ENCODE measurements at regions not wholly inside any gene's neighbourhood (a gene's known extent, or its start where the extent isn't known, plus 50 kb on each side); places are given as distances from the start of the nearest gene placed in this dataset.
A peak's percentile ranks its signal among the peaks of the same experiment; 100 is the strongest.

DNA sequence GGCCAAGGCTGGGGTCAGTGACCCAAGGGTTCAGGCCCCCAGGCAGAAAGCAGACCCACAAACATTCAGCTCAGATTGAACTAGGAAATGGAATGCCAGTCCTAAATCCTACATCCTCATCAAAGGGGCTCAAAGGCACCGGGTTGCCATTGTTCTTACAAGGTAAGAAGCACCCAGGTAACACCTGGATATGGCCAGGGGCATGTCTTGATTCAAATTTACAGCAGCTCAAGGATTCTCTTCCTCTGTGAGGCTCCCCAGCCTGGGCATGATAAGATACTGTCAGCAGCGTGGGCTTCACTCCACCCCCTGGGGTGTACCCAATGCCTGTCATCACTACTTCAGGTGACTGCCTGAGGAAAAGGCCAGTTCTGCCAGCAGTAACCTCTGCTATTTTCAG, 92.1 kb upstream of the FSTL4 start:
- Histone ChIP-seq H3K27ac (no peak overlapping the region), H3K36me3 (no peaks in the 10 kb centered on the region), H3K9me3 (replicated peaks in 1 of 11) (no peaks in the 10 kb centered on the region), H3K27me3 (no peaks in the 10 kb centered on the region), H4K20me1 (no peaks in the 10 kb centered on the region), H3K9ac (no peak overlapping the region), H3K4me2 (no peak overlapping the region), H3K4me3 (no peak overlapping the region), H3K4me1 (no peaks in the 10 kb centered on the region)
- no peak for TF ChIP-seq Cebpa-rat (IDR thresholded peaks at IDR 0.05)

DNA sequence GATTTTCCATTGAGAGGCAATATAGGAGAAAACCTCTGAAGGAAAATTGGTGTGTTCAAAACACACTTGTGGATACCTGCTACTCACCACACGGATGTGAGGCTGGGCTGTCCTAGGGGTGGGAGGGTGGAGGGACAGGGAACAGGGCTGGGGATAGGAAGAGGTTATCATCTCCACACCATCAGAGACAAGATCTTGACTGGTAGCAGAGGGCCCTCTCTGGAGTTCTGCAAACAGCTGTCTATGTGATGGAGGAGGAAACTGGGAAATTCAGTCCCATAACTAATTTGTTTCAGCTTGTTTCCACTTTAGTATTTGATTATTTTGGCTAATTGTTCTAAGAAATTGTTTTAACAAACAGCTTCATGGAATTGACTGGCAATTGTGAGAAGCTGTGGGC, 91.6 kb upstream of the FSTL4 start:
- Histone ChIP-seq H3K9ac (no peak overlapping the region), H3K36me3 (no peaks in the 10 kb centered on the region), H3K4me2 (no peak overlapping the region), H3K4me3 (no peak overlapping the region), H3K9me3 (replicated peaks in 1 of 11) (no peaks in the 10 kb centered on the region), H3K27ac (no peak overlapping the region), H4K20me1 (no peaks in the 10 kb centered on the region), H3K4me1 (no peaks in the 10 kb centered on the region), H3K27me3 (no peaks in the 10 kb centered on the region)
- TF ChIP-seq Cebpa-rat (IDR thresholded peaks at IDR 0.05), result no peak

DNA sequence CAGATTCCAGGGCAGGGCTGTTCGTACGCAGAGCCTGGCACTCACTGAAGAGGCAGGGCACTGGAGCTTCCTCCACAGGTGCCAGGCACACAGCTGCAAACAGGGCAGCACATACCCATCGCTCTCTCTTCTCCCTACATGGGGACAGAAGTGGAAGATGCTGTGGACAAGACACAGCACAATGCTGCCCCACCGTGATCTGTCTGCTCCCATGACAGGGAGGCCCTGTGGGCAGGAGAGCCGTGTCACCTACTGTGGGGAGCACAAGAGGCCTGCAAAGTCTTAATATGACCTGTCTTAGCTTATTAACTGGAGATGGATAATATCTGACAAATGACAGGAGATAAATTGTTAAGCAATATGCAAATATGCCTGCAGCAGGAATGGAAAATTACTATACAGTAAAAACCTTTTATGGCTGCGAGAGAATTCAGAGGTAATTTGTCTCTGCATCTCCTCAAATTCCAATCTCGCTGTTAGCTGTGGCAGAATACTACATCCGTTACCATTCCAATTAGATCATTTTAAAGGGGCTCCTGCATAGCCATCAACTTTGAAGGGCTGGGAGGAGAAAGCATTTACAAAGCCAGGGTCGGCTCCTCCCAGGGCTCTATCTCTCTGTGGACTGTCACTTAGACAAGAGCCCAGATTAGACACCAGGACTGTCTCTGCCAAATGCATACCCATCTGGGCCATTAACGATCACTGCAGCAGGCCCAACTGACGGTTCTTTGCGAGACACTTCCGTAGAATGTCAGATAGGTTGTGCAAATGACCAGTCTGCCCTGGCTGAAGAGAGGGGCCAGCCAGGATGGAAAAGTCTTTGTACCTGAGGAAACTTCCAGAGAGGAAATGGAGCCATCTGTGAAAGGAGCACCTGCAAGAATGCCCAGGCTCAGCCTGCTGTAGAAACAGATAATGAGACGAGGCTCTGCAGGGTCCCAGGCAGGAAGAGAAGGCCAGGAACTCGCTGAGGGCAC, 90.7 kb upstream of the FSTL4 start:
- Histone ChIP-seq H3K4me2 (no peak overlapping the region), H3K36me3 (no peaks in the 10 kb centered on the region), H4K20me1 (no peaks in the 10 kb centered on the region), H3K9me3 (replicated peaks in 1 of 11) (no peaks in the 10 kb centered on the region), H3K27me3 (no peaks in the 10 kb centered on the region), H3K27ac (no peak overlapping the region), H3K4me1 (peaks cover 0 to 4% (median 3%) of the 10 kb centered on the region in 10 experiments; a peak in 11 of 20 replicates), H3K4me3 (no peak overlapping the region), H3K9ac (no peak overlapping the region)
- TF ChIP-seq Cebpa-rat (IDR thresholded peaks at IDR 0.05), result no peak

DNA sequence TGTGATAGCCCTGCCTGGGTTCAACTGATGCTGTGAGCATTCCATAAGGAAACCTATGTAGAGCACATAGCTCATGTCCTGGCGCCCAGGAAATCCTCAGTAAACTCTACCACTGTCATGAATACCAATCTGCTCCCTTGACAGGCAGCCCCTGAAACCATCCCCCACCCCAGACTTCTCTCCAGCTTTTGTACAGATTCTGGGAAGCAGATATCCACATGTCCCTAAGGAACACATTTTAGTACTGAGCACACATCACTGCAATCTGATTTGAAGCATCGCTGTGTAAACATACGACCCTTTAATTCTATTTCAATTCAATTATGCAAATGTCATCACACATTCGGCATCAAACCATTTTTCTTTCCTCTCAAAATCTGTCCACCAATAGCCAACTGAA, 89.5 kb upstream of the FSTL4 start:
- Histone ChIP-seq H3K9me3 (replicated peaks in 1 of 11) (no peaks in the 10 kb centered on the region), H3K36me3 (no peaks in the 10 kb centered on the region), H3K27ac (no peak overlapping the region), H3K4me3 (no peak overlapping the region), H4K20me1 (no peaks in the 10 kb centered on the region), H3K4me1 (peaks cover 0 to 10% (median 8%) of the 10 kb centered on the region in 10 experiments; a peak in 11 of 20 replicates), H3K4me2 (no peak overlapping the region), H3K27me3 (no peaks in the 10 kb centered on the region), H3K9ac (no peak overlapping the region)
- no peak for TF ChIP-seq Cebpa-rat (IDR thresholded peaks at IDR 0.05)

DNA sequence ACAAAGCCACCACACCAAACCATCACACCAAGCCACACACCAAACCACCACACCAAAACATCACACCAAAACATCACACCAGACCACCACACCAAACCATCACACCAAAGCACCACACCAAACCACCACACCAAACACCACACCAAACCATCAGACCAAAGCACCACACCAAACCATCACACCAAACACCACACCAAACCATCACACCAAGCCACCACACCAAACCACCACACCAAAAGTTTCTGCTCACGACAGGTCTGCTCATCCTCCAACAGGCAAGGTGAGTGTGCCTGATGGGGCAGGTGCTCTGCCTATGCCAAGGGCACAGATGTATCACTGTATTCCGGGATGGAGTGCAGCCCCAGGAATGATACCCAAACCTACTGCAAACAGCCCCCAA, 87.9 kb upstream of the FSTL4 start:
- no peak overlapping the region for H3K27ac ChIP-seq
- H3K4me2 ChIP-seq, result no peak overlapping the region
- H4K20me1 ChIP-seq, result no peaks in the 10 kb centered on the region
- no peaks in the 10 kb centered on the region for H3K36me3 ChIP-seq
- no peaks in the 10 kb centered on the region for H3K27me3 ChIP-seq
- no peak overlapping the region for H3K9ac ChIP-seq
- TF ChIP-seq Cebpa-rat (IDR thresholded peaks at IDR 0.05), result no peak
- no peak overlapping the region for H3K4me3 ChIP-seq
- H3K9me3 ChIP-seq (replicated peaks in 1 of 11), result no peaks in the 10 kb centered on the region
- peaks cover 0 to 10% (median 8%) of the 10 kb centered on the region in 10 experiments; a peak in 11 of 20 replicates for H3K4me1 ChIP-seq

DNA sequence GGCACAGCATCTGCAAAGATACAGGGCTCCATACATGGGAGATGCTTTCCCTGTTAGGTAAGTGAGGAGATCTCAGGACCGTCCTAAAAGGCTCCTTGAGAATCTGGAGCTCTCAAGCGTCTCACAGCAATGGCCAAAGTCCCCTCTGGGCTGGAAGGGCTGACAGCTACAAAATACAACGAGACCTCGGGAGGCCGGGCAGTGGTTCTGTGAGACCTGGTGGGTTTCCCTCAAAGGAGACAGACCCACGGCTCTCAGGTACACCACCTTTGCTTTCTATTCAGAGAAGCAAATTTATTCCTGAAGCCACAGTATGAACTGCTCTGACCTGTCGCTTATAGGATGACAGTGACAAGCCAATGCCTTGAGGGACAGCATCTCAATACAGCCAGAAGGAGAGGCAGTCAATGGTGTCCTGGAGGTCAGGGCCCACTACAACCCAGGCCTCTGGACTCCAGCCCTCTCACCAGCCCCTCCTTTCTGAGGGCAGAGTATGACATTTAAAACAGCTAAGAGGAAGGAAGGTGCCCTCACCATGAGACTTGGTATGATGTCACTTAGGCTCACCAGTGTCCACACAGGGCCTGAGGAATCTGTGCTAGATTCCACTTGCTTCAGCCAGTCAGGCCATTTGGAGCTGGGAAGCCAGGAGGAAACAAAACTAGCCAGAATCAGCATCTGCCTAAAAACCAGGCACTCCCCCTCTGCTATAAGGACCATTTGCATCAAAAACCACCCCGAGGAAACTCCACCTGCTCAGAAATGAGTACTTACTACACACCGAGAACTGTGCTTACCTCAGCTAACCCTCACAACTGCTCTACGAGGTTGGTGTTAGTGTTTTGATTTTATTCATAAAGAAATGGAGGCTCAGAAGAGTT, 86.5 kb upstream of the FSTL4 start:
- Histone ChIP-seq H3K36me3 (no peaks in the 10 kb centered on the region), H3K9me3 (replicated peaks in 1 of 11) (no peaks in the 10 kb centered on the region), H3K9ac (no peak overlapping the region), H3K27ac (no peak overlapping the region), H4K20me1 (no peaks in the 10 kb centered on the region), H3K27me3 (no peaks in the 10 kb centered on the region), H3K4me1 (peaks cover 0 to 19% (median 12%) of the 10 kb centered on the region in 10 experiments; a peak in 13 of 20 replicates), H3K4me2 (peak overlapping the region in 1 of 11 experiments; percentile 1; a peak in 1 of 22 replicates), H3K4me3 (no peak overlapping the region)
- TF ChIP-seq Cebpa-rat (IDR thresholded peaks at IDR 0.05), result no peak

DNA sequence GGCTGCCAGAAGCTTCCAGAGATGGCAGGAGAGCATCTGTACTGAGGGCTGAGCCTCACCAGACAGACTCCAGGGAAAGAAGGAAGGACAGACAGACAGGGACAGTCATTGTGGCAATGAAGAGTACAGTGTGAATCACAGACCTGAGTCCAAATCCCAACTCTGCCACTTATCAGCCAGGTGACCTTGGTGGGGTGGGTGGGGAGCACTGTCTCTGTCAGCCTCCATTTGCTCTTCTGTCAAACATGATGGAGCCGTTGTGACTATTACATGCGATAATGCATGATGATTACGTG, 85.9 kb upstream of the FSTL4 start:
- TF ChIP-seq Cebpa-rat (IDR thresholded peaks at IDR 0.05), result no peak
- Histone ChIP-seq H3K9ac (no peak overlapping the region), H3K36me3 (no peaks in the 10 kb centered on the region), H3K4me3 (no peak overlapping the region), H3K4me2 (peak overlapping the region in 9 of 11 experiments; percentile 1 to 45 (median 20); a peak in 8 of 22 replicates), H4K20me1 (no peaks in the 10 kb centered on the region), H3K9me3 (replicated peaks in 1 of 11) (no peaks in the 10 kb centered on the region), H3K27ac (no peak overlapping the region), H3K4me1 (peaks cover 0 to 19% (median 12%) of the 10 kb centered on the region in 10 experiments; a peak in 13 of 20 replicates), H3K27me3 (no peaks in the 10 kb centered on the region)

DNA sequence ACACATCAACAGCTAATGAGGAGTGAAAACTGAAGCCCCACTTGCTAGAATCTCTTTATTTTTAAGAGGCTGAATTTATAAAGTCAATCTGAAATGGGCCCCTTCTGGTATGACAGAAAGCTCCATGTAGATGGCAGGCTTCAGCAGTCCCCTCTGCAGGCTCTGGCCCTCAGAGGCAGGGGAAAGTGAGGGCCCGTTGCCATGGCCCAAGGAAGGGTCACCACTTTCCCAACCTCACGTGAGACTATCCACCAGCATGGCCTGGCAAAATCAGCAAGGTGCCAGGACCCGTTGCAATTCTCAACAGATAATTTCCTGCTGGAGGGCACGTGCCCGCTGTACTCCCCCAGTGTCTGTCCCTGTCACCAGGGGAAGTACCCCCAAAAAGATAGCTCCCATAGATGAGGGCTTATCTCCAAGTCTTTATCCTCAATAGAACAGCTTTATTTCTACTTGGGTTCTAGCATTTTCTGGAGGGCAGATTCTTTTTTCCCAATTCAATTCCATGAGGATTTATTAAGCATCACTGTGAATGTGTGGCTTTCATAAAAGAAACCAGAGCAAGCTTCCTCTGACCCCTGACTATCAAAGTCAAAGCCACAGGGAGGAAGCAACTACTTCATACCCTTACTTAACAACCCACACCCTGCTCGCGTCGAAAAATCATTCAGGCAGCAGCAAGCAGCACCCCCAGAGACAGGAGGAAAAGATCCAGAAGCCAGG, 85.4 kb upstream of the FSTL4 start:
- Histone ChIP-seq H3K27me3 (no peaks in the 10 kb centered on the region), H3K27ac (no peak overlapping the region), H3K4me3 (no peak overlapping the region), H3K36me3 (no peaks in the 10 kb centered on the region), H3K4me2 (peak overlapping the region in 9 of 11 experiments; percentile 1 to 45 (median 20); a peak in 8 of 22 replicates), H3K4me1 (peaks cover 0 to 19% (median 12%) of the 10 kb centered on the region in 10 experiments; a peak in 13 of 20 replicates), H3K9ac (no peak overlapping the region), H4K20me1 (no peaks in the 10 kb centered on the region), H3K9me3 (replicated peaks in 1 of 11) (no peaks in the 10 kb centered on the region)
- no peak for TF ChIP-seq Cebpa-rat (IDR thresholded peaks at IDR 0.05)

All from BLaER1 treated with 17β-estradiol and CSF1 and Interleukin-3, amounts not matched to agents 10 nM and 100 nM (cell line).